C1 segment of cervical spinal cord (tissue), 14 donors: ENCODE measurements at regions not wholly inside any gene's neighbourhood (a gene's known extent, or its start where the extent isn't known, plus 50 kb on each side); places are given as distances from the start of the nearest gene placed in this dataset.
A peak's percentile ranks its signal among the peaks of the same experiment; 100 is the strongest.

Experiments
- DNase-seq, 14 donors: peaks; one replicate each; lab custom pipeline; 2025; lab: John Stamatoyannopoulos, UW

- DNase-seq: no peak
Measured at GRCh38 chr20:39916236-39916765, 772.7 kb downstream of the MAFB start.

DNA sequence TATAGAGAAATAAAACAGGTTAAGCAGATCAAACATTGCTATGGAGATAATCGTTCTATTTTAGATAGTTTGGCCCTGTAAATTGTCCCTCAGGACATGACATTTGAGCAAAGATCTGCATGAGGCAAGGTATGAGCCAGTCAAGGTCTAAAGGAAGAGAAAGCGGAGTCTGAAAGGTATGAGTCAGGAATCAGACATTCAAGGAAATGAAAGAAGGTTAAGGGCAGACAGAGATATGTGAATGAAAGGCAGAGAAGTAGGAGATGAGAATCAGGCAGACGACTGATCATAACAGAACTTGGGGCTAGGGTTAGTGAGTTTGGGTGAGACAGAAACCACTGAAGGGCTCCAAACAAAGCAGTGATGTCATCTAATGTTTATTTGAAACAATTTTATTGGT, 775.8 kb downstream of the MAFB start:
- DNase-seq: no peak

- no peak for DNase-seq
Measured at GRCh38 chr20:39911497-39911896, 777.5 kb downstream of the MAFB start.

- peak in 3 of 14 donors; percentile 4 to 25 (median 7) for DNase-seq
Measured at GRCh38 chr20:39910536-39910935, 778.5 kb downstream of the MAFB start.

DNA sequence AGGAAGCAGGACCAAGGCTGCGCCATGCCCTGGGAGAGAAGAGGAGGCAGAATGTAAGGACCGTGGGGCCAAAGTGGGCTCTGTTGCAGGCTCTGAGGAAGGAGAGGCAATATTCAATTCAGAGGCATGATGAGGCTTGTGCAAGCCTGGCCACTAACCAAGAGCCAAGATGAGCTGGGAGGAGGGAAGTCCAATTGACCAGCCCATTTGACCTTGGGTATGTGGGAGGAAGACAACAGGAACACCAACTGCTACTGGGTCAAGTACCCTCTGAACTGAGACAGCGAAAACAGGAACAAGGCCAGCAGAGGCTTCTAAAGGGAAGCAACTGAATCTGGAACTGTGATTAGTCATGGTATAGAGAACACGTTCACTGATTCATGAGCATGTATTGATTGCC, 779.6 kb downstream of the MAFB start:
- DNase-seq: peak in 5 of 14 donors; percentile 7 to 44 (median 25)

DNA sequence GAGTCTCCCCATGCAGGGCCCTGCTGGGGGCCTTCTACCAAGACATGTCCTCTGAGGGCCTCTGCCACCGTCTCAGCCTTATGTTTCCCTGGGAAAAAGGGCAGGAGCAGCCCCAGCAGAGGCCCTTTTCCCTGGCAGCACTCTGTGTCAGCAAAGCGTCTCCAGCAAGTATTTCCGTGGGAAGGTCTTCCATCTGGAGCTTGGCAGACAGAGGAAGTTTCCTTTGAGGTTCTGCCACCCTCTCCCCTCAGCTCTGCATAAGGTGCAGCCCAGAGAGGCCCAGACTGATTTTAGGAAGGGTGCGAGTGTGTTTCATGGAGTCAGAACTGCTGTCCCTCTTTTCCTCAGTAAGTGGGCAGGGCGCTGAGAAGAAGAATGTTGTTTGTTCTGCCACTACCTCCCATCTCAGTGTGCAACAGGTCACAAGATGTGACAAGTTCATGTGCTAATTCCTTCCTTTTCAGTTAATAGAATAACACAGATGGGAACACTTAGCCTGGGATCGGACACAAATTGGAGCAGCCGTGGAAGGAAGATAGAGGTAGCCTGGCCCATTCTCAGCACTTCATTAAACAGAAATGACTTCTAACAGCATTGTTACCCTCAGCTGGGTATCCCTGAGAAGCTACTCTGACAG, 784.4 kb downstream of the MAFB start:
- DNase-seq: peak in 2 of 14 donors; percentile 0 to 7

DNA sequence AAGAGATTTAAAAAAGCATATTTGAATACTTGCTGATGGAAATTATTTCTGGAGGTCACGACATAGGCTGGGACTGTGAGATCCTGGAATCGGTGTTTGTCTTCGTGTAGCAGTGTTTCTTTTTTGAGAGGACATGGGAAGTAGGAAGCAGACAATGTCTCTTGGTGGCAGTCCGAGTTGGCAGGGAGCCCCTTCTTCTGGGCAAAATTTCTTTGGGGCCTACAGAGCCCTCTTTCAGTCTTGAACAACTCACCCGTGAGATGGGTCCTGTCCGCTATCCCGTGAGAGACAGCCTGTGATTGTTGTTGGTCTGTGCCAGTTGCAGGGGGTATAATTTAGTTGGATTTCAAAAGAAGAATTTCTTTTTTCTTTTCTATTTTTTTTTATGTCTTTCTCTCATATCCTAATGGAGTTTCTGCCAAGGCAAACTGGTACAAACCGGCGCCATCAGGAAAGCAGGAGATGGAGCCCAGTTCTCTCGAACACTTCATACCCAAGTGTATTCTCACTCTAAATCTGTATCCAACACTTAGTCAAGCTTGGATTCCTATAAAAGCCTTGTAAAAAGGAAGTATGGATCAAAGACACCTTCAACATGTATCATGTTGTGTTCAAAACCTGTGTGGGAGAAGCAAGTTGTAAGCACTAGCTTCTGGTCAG, 785.1 kb downstream of the MAFB start:
- peak in 9 of 14 donors; percentile 1 to 38 (median 10) for DNase-seq

DNA sequence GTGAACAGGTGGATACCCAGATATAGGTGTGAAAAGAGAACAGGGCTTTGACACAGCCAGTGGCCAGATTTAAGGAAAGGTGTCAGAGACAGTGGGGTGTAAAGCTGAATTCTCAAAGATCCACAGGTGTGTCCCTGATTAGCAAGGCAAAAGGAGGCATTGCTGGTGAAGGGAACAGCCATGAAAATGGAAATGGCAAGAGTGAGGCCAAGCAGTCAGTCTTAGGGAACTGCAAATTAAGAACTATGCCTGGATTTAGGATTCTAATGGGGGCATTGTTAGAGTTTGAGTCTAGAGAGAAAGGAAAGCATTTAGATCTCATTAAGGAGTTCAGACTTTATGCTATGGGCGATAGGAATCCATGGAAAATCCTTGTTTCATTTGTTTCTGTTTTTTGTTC, 789.2 kb downstream of the MAFB start:
- no peak for DNase-seq

- no peak for DNase-seq
Measured at GRCh38 chr20:39898467-39898852, 790.6 kb downstream of the MAFB start.

DNA sequence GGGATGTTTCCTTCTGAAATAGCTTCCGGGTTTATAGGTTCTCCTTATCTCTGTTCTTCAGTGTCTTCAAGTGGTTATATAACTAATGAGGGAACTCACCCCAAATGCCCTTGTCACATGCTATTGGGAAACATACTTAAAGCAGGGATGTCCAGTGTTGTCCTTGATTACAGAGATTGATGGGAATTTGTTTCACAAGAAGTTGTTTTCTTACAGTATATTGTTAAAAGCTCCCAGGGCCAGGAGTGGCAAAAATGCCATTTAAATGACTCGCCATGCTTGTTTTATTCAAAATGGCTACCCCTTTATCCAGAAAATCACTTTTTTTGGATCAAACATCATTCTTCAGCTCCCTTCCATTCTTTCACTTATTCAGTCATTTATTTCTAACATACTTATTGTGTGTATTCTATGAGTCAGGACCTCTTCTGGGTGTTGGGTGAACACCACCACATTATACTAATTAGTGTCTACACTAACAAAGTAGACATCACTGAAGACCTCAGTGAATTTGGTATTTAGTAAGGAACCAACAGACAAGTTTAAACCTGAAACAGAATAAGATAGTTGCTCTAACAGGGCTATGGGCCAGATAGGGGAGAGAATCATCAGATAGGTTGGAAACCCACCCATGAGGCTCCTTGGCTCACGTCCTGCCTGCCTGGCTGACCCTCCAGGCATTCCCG, 791.1 kb downstream of the MAFB start:
- DNase-seq: no peak

DNA sequence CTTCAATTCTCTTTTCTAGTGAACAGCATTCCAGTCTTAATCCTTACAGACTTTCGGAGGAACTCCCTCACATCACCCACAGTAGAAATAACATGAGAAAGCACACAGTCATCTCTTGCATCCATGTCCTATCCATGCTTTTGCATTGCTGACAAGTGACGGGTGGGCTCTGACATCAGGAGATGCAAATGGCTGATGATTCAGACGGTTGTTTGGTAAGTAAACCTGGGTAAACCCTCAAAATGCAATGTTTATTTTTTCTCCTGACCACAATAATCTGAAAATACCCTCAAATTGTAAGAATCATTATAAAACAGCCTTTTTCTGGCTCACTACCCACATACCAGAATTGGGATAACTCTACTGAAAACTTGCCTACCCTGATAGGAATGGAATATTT, 792.0 kb downstream of the MAFB start:
- DNase-seq: no peak

- no peak for DNase-seq
Measured at GRCh38 chr20:39894067-39894466, 795.0 kb downstream of the MAFB start.

- DNase-seq: no peak
Measured at GRCh38 chr20:39893003-39893685, 795.9 kb downstream of the MAFB start.

- DNase-seq: no peak
Measured at GRCh38 chr20:39890697-39891096, 798.3 kb downstream of the MAFB start.

DNA sequence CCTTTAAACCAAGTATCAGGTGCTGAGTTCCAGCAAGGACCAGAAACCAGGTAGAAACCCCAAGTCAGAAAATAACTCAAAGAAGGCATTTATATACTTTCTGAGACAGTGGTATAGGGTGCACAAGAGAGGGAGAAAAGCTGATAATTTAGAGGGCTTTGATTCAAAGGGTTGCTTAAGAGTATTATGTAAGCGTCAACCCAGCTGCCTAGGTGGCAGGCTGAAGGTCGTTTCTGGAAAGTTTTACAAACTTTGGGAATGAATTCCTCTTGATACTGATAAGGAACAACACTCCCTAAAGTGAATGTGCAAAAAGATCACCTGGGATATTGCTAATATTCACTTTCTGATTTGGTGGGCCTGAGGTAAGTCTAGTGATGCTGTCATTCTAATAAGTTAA, 800.7 kb downstream of the MAFB start:
- DNase-seq: no peak

DNA sequence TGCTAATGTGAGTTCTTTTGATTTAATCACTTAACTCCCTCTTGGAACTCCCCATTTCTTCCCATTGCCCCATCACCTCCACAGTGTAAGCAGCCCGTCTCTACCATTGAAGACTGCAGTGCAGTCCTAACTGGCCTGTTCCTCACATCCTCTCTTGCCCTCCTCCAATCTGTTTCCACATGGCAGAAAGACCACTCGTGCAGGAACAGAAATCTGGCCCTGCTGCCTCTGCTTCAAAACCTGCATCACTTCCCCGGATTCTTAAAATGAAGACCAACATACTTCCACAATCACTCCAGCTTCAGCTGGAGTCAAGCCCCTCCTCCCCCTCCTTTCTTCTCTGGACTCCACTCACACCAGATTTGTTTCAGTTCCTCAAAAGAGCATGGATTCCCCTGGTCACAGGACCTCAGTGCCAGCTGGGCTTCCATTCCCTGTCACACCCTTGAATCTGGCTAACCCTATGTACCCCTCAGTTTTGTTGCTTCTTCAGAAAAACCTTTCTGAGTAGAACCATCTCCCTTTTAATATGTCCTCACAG, 802.3 kb downstream of the MAFB start:
- DNase-seq: peak in 5 of 14 donors; percentile 5 to 35 (median 16)

DNA sequence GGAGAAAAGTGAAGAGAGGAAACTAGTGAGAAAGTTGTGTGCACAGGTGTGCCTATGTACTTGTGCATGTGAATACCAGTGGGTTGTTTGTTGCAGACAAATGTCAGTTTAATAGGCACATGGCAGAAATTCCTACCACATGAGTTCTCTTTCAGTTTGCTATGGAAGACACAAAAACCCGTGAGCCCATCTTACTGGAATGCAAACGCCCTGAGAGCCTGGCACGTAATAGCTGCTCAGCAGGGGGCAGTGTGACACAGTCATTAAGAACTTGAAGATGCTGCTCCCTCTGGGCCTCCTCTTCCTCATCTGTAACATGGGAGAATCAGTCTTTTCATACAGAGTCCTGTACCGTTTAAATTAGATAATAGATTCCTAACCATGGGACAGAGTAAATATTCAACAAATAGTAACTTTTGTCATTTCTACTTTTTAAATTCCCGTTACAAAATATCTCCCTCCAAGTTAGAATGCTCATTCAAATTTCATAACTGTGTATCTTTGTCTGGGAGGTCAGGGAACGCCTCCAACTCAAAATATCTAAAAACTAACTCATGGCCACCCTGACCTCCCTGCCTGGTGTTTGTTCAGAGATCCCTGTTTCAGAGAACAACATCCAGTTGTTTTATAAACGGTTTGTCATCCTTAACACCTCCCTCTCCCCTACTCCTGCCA, 802.9 kb downstream of the MAFB start:
- peak in 1 of 14 donors; percentile 26 for DNase-seq

DNA sequence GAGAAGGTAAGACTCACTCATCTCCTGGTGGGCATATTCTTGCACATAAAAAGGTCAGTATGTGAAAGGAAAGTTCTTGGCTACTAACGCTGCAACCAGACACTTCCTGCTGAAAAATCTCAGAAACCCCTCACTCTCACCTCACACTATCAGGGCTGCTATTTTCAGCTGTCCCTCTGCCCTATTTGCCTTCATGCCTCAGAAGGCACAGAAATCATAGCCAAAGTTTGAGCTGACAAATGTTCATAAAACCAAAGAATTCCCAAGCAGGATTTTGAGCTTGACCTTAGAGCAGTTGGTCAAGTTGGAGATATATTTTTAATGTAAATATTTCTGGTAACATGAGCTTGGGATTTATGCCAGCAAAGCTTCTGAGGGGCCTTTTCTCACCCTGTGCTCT, 806.2 kb downstream of the MAFB start:
- no peak for DNase-seq

GRCh38 chr20:39880890-39881289, 808.1 kb downstream of the MAFB start:
- no peak for DNase-seq

DNA sequence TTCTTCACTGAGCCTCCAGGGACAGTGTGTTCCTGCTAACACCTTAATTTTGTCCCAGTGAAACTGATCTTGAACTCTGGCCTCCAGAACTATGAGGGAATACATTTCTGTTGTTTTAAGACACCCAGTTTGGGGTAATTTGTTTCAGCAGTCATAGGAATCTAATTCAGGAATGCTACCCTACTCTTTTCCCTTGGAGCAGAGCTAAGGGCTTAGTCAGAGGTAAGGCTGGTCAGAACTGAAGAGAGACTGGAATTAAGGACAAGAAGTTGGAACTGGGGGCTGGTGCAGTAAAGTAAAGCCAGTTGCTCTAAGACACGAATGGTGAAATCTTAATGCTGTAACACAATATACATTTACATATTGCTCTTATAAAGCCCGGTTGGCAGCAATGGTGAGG, 809.7 kb downstream of the MAFB start:
- DNase-seq: no peak

- DNase-seq: no peak
Measured at GRCh38 chr20:39878809-39879208, 810.2 kb downstream of the MAFB start.
